Fibroblast of lung (primary cell): ENCODE measurements at regions not wholly inside any gene's neighbourhood (a gene's known extent, or its start where the extent isn't known, plus 50 kb on each side); places are given as distances from the start of the nearest gene placed in this dataset.
A peak's percentile ranks its signal among the peaks of the same experiment; 100 is the strongest.

ENCODE experiments used
- DNase-seq, 2 donors: peaks; one replicate each; pipeline versions ENCODE4 v3.0.0 to v3.0.0-alpha.2; 2010; ENCODE audit warnings: low read depth in 2 of 2
- H2AFZ ChIP-seq: 2 replicates; pipeline ENCODE4 v1.5.1; 2012; ENCODE audit warnings: low read length, control low read depth, inconsistent platforms
- H3K27ac ChIP-seq: 2 replicates; pipeline ENCODE4 v1.5.1; 2011; ENCODE audit warnings: low read length, control low read depth; ENCODE audit not compliant: insufficient read depth
- H3K27me3 ChIP-seq: 2 replicates; pipeline ENCODE4 v1.5.1; 2011; ENCODE audit warnings: mild to moderate bottlenecking, low read length; ENCODE audit not compliant: control insufficient read depth, insufficient read depth
- H3K36me3 ChIP-seq: 2 replicates; pipeline ENCODE4 v1.5.1; 2011; ENCODE audit warnings: low read length; ENCODE audit not compliant: control insufficient read depth, insufficient read depth
- H3K4me1 ChIP-seq: 2 replicates; pipeline ENCODE4 v1.5.1; 2011; ENCODE audit warnings: low read length; ENCODE audit not compliant: control insufficient read depth, insufficient read depth; ENCODE audit errors: extremely low read depth
- H3K4me2 ChIP-seq: 2 replicates; pipeline ENCODE4 v1.5.1; 2011; ENCODE audit warnings: low read length, control low read depth; ENCODE audit not compliant: insufficient read depth; ENCODE audit errors: extremely low read depth
- H3K4me3 ChIP-seq, 4 experiments: fragments of 200-600 bp in 1 of 4; sonication (generic) in 1 of 4; replicated peaks in 1 of 4; 2 replicates each; pipeline ENCODE4 v1.5.1; 2011 to 2016; ENCODE audit warnings: low read length in 4 of 4, low read depth in 3 of 4, mild to moderate bottlenecking in 3 of 4, control low read depth in 2 of 4, inconsistent platforms in 1 of 4, mixed read lengths in 1 of 4; ENCODE audit not compliant: insufficient read depth in 1 of 4; ENCODE audit errors: control extremely low read depth in 1 of 4
- H3K79me2 ChIP-seq: 2 replicates; pipeline ENCODE4 v1.5.1; 2012; ENCODE audit warnings: mild to moderate bottlenecking, low read length, inconsistent platforms; ENCODE audit not compliant: control insufficient read depth, insufficient read depth
- H3K9ac ChIP-seq: 2 replicates; pipeline ENCODE4 v1.5.1; 2011; ENCODE audit warnings: mild to moderate bottlenecking, low read length, control low read depth; ENCODE audit not compliant: insufficient read depth
- H3K9me3 ChIP-seq: 2 replicates; pipeline ENCODE4 v1.5.1; 2012; ENCODE audit warnings: low read depth, low read length; ENCODE audit not compliant: control insufficient read depth, insufficient read depth
- H4K20me1 ChIP-seq: 2 replicates; pipeline ENCODE4 v1.5.1; 2011; ENCODE audit warnings: low read length; ENCODE audit not compliant: control insufficient read depth, insufficient read depth; ENCODE audit errors: extremely low read depth
- CTCF ChIP-seq, 2 donors: IDR thresholded peaks in 1 of 2; conservative IDR thresholded peaks in 1 of 2; 1 replicate in 1 of 2; 2 replicates in 1 of 2; pipeline ENCODE4 v1.5.1; 2011 to 2012; ENCODE audit warnings: low read length in 2 of 2, control low read depth in 1 of 2, inconsistent platforms in 1 of 2, low read depth in 1 of 2, mild to moderate bottlenecking in 1 of 2
- EZH2 ChIP-seq: IDR thresholded peaks from 2 replicates; pipeline ENCODE4 v1.5.1; 2012; ENCODE audit warnings: low read length, control low read depth, mild to moderate bottlenecking; ENCODE audit errors: missing control alignments

GRCh38 chr22:27408068-27408467 lies 393.5 kb downstream of the MN1 start:
- Histone ChIP-seq H3K4me3 (no peak overlapping the region), H3K79me2 (no peaks in the 10 kb centered on the region), H3K4me1 (no peaks in the 10 kb centered on the region), H3K27me3 (peaks cover 4% of the 10 kb centered on the region), H2AFZ (no peak overlapping the region), H3K27ac (no peak overlapping the region), H3K9ac (no peak overlapping the region), H3K9me3 (no peaks in the 10 kb centered on the region), H3K36me3 (no peaks in the 10 kb centered on the region), H4K20me1 (no peaks in the 10 kb centered on the region), H3K4me2 (no peak overlapping the region)
- no peak for TF ChIP-seq CTCF (conservative IDR thresholded peaks at IDR 0.05 in 1 of 2, IDR thresholded peaks at IDR 0.05 in 1 of 2; ENCODE audit: low read depth in 1 of 2, low read length in 2 of 2)
- TF ChIP-seq EZH2, result no peak
- no peak for DNase-seq

- no peak overlapping the region for H2AFZ ChIP-seq
- no peaks in the 10 kb centered on the region for H3K4me1 ChIP-seq
- TF ChIP-seq CTCF (conservative IDR thresholded peaks at IDR 0.05 in 1 of 2, IDR thresholded peaks at IDR 0.05 in 1 of 2; ENCODE audit: low read depth in 1 of 2, low read length in 2 of 2) (no peak), EZH2 (no peak)
- peak in 1 of 2 donors; percentile 22 for DNase-seq
- H3K27ac ChIP-seq, result no peak overlapping the region
- H3K9me3 ChIP-seq, result no peaks in the 10 kb centered on the region
- no peak overlapping the region for H3K4me2 ChIP-seq
- no peak overlapping the region for H3K4me3 ChIP-seq
- no peaks in the 10 kb centered on the region for H4K20me1 ChIP-seq
- H3K36me3 ChIP-seq, result no peaks in the 10 kb centered on the region
- no peak overlapping the region for H3K9ac ChIP-seq
- H3K27me3 ChIP-seq, result peaks cover 4% of the 10 kb centered on the region
- no peaks in the 10 kb centered on the region for H3K79me2 ChIP-seq
Observed at GRCh38 chr22:27409299-27409698, 392.3 kb downstream of the MN1 start.

- H3K27me3 ChIP-seq, result peaks cover 8% of the 10 kb centered on the region
Observed at GRCh38 chr22:27412866-27413445, 388.6 kb downstream of the MN1 start.

More at GRCh38 chr22:27412866-27413445, 388.6 kb downstream of the MN1 start:
- Histone ChIP-seq H2AFZ (no peak overlapping the region), H3K9ac (no peak overlapping the region), H3K4me2 (no peak overlapping the region), H4K20me1 (no peaks in the 10 kb centered on the region), H3K4me1 (no peaks in the 10 kb centered on the region), H3K9me3 (no peaks in the 10 kb centered on the region), H3K27ac (no peak overlapping the region), H3K36me3 (no peaks in the 10 kb centered on the region), H3K4me3 (no peak overlapping the region), H3K79me2 (no peaks in the 10 kb centered on the region)
- TF ChIP-seq CTCF (conservative IDR thresholded peaks at IDR 0.05 in 1 of 2, IDR thresholded peaks at IDR 0.05 in 1 of 2; ENCODE audit: low read depth in 1 of 2, low read length in 2 of 2) (no peak), EZH2 (no peak)
- peak in 1 of 2 donors; percentile 30 for DNase-seq
